PC-9 (cell line): ENCODE measurements at regions not wholly inside any gene's neighbourhood (a gene's known extent, or its start where the extent isn't known, plus 50 kb on each side); places are given as distances from the start of the nearest gene placed in this dataset.

Experiments used
- EZH2 ChIP-seq: fragments of 200-600 bp; sonication (generic); IDR thresholded peaks from 2 replicates; pipeline ENCODE4 v1.8.0; 2017; ENCODE audit warnings: antibody characterized with exemption, low read depth
- TF ChIP-seq, protein P1 (sequence below): fragments of 200-600 bp; sonication (generic); conservative IDR thresholded peaks from 2 replicates; pipeline ENCODE4 v1.6.1; 2017; ENCODE audit warnings: mixed run types, antibody characterized with exemption, mild to moderate bottlenecking, moderate library complexity

DNA sequence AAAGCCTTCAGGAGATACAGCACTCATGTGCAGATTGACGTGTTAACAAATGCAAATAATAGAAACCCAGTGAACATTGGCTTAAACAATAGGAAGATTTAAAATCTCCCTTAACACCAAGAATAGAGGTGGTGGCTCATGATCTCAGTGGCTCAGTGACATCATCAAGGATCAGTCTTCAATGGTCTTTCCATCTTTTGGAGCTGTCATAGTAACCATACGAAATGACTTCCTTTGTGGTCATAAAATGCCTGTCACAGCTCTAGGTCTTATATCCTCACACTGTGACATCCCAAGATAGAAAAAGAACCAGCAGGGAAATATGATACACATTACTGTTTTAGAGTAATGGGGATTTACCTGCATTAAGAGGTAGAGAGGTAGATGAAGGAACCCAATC, 59.6 kb upstream of the ACKR3 start:
- no peak for TF ChIP-seq EZH2
- TF ChIP-seq, protein P1, sequence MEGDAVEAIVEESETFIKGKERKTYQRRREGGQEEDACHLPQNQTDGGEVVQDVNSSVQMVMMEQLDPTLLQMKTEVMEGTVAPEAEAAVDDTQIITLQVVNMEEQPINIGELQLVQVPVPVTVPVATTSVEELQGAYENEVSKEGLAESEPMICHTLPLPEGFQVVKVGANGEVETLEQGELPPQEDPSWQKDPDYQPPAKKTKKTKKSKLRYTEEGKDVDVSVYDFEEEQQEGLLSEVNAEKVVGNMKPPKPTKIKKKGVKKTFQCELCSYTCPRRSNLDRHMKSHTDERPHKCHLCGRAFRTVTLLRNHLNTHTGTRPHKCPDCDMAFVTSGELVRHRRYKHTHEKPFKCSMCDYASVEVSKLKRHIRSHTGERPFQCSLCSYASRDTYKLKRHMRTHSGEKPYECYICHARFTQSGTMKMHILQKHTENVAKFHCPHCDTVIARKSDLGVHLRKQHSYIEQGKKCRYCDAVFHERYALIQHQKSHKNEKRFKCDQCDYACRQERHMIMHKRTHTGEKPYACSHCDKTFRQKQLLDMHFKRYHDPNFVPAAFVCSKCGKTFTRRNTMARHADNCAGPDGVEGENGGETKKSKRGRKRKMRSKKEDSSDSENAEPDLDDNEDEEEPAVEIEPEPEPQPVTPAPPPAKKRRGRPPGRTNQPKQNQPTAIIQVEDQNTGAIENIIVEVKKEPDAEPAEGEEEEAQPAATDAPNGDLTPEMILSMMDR = no peak
